Type B pancreatic cell (in vitro differentiated cells): ENCODE measurements at regions not wholly inside any gene's neighbourhood (a gene's known extent, or its start where the extent isn't known, plus 50 kb on each side); places are given as distances from the start of the nearest gene placed in this dataset.

Source experiments
- DNase-seq: peaks from one replicate; pipeline ENCODE4 v3.0.0; 2021; ENCODE audit warnings: mixed read lengths; ENCODE audit not compliant: unreplicated experiment; ENCODE audit errors: extremely low spot score
- H3K27ac Mint-ChIP-seq: 2 replicates; pipeline ENCODE4 v1.8.0; 2021; ENCODE audit warnings: mild to moderate bottlenecking, mixed read lengths
- H3K27me3 Mint-ChIP-seq: 2 replicates; pipeline ENCODE4 v1.8.0; 2021; ENCODE audit warnings: mixed read lengths
- H3K36me3 Mint-ChIP-seq: 2 replicates; pipeline ENCODE4 v1.8.0; 2021; ENCODE audit warnings: mixed read lengths
- H3K4me1 Mint-ChIP-seq: one replicate; pipeline ENCODE4 v1.8.0; 2021; ENCODE audit warnings: mixed read lengths; ENCODE audit not compliant: unreplicated experiment
- H3K4me3 Mint-ChIP-seq: 2 replicates; pipeline ENCODE4 v1.8.0; 2021; ENCODE audit warnings: mild to moderate bottlenecking, mixed read lengths
- H3K9me3 Mint-ChIP-seq: 2 replicates; pipeline ENCODE4 v1.8.0; 2021; ENCODE audit warnings: mixed read lengths
- TF ChIP-seq, protein P1 (sequence below): fragments of 200-600 bp; sonication (generic); conservative IDR thresholded peaks from 2 replicates; pipeline ENCODE4 v1.5.0; 2021; ENCODE audit warnings: antibody characterized with exemption, mild to moderate bottlenecking

DNA sequence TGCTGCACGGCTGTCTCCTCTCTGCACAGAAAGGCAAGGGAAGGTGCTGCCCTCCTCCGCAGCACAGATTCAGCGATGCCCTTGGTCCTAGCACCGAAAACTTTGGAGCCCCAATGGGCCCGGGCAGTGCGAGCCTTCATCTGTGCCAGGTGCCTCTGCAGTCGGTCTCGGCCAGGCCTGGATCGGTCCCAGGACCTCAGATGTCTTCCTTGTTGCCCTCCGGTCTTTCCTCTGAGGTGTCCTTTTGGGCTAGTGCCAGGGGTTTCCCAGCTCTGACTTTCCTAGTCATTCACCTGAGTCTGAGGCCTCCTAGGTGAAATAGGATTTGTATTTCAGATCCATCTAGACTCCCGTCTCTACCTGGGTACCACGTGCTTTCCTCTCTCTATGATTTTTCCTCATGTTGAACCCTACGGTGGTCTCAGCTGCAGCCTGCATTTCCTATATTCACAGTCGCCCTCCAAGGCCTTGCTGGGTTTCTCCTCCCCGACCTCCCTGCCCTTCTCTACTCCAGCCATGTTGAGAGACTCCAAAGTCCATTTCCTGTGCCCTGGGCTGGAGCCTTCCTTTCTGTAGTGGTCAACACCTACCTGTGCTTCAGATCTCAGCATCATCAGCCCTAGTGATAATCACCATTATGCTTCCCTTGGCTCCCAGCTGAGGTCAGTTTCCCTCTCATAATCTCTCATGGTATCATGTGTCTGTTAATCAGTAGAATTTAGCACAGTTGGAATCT lies 92.0 kb upstream of the PRSS58 start:
- Mint-ChIP-seq H3K4me3 (no peak overlapping the region), H3K27me3 (peaks cover 3% of the 10 kb centered on the region), H3K27ac (no peak overlapping the region), H3K36me3 (no peaks in the 10 kb centered on the region), H3K9me3 (no peaks in the 10 kb centered on the region), H3K4me1 (no peaks in the 10 kb centered on the region)
- no peak for DNase-seq
- TF ChIP-seq, protein P1, sequence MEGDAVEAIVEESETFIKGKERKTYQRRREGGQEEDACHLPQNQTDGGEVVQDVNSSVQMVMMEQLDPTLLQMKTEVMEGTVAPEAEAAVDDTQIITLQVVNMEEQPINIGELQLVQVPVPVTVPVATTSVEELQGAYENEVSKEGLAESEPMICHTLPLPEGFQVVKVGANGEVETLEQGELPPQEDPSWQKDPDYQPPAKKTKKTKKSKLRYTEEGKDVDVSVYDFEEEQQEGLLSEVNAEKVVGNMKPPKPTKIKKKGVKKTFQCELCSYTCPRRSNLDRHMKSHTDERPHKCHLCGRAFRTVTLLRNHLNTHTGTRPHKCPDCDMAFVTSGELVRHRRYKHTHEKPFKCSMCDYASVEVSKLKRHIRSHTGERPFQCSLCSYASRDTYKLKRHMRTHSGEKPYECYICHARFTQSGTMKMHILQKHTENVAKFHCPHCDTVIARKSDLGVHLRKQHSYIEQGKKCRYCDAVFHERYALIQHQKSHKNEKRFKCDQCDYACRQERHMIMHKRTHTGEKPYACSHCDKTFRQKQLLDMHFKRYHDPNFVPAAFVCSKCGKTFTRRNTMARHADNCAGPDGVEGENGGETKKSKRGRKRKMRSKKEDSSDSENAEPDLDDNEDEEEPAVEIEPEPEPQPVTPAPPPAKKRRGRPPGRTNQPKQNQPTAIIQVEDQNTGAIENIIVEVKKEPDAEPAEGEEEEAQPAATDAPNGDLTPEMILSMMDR: no peak

DNA sequence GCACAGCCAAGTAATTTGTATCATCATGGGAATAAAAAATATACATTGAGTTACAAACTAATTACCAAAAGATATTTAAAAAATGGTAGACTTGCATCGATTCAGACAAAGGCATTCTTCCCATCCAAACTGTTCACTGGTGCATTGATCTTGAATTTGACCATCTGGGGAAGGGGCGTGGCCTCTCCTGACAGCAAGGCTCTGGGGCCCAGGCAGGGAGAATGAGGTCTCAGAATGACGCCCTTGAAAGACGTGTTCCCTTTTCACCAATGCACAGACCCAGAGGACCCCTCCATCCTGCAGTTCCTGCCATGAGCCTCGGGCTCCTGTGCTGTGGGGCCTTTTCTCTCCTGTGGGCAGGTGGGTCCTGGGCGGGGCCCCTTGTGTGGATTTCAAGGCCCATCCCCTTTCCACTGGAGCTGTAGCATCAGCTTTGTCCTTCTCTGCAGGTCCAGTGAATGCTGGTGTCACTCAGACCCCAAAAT lies 91.1 kb upstream of the PRSS58 start:
- H3K4me1 Mint-ChIP-seq: no peaks in the 10 kb centered on the region
- no peak overlapping the region for H3K27ac Mint-ChIP-seq
- no peaks in the 10 kb centered on the region for H3K36me3 Mint-ChIP-seq
- DNase-seq: no peak
- TF ChIP-seq, protein P1: no peak
- H3K27me3 Mint-ChIP-seq: peaks cover 2% of the 10 kb centered on the region
- H3K4me3 Mint-ChIP-seq: no peak overlapping the region
- no peaks in the 10 kb centered on the region for H3K9me3 Mint-ChIP-seq

DNA sequence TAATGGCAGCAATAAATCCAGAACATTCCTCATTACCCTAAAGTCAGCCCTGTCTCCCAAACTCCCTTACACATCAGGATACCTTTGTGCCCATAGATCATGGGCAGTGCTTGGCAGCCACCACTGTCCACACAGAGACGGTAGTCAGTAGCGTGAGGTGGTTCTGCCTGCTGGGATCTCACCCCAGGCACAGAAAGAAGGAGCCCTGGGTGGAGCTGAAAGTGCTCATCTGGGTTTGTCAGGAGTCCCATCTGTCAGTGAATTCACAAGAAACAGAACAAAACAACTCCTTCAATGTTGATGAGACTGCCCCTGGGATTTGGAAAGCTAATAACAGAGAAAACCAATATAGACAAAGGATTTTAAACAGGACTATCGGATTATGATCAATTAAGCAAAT lies 90.2 kb upstream of the PRSS58 start:
- no peak overlapping the region for H3K27ac Mint-ChIP-seq
- no peaks in the 10 kb centered on the region for H3K27me3 Mint-ChIP-seq
- H3K4me3 Mint-ChIP-seq: no peak overlapping the region
- TF ChIP-seq, protein P1: no peak
- no peaks in the 10 kb centered on the region for H3K36me3 Mint-ChIP-seq
- H3K4me1 Mint-ChIP-seq: no peaks in the 10 kb centered on the region
- DNase-seq: no peak
- H3K9me3 Mint-ChIP-seq: no peaks in the 10 kb centered on the region

DNA sequence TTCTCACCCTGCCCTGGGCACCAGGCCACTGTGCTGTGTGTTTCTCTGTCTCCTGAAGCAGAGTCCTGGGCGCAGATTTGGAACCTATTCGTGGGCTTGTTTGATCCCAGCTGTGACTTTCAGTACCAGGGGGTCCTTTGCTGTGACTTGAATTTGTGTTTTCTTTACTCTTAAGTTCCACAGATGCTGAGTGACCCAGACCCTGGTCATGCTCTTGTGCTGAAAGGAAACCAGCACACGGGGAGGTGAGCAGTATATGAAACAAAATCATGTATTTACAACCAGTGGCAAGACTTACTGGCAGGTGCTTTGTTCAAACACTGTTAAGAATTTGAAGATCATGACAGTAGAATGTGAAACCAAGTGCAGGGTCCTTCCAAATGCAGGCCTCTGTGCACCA lies 89.2 kb upstream of the PRSS58 start:
- Mint-ChIP-seq H3K9me3 (no peaks in the 10 kb centered on the region), H3K27ac (no peak overlapping the region), H3K4me1 (no peaks in the 10 kb centered on the region), H3K4me3 (no peak overlapping the region), H3K36me3 (no peaks in the 10 kb centered on the region), H3K27me3 (no peaks in the 10 kb centered on the region)
- DNase-seq: no peak
- TF ChIP-seq, protein P1: no peak

DNA sequence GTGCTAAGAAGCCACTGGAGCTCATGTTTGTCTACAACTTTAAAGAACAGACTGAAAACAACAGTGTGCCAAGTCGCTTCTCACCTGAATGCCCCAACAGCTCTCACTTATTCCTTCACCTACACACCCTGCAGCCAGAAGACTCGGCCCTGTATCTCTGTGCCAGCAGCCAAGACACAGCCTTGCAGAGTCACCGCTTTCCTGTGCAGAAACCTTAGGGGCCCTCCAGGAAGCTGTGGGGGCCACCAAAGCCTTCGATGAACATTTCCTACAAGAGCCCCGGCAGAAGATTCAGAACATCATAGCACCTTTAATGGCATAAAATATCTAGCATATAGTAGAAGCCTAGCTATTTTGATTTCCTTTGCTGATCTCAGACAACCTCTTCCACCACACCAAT lies 88.0 kb upstream of the PRSS58 start:
- H3K27ac Mint-ChIP-seq: no peak overlapping the region
- H3K27me3 Mint-ChIP-seq: no peaks in the 10 kb centered on the region
- H3K36me3 Mint-ChIP-seq: no peaks in the 10 kb centered on the region
- no peak for DNase-seq
- H3K4me3 Mint-ChIP-seq: no peak overlapping the region
- no peaks in the 10 kb centered on the region for H3K4me1 Mint-ChIP-seq
- TF ChIP-seq, protein P1: no peak
- no peaks in the 10 kb centered on the region for H3K9me3 Mint-ChIP-seq
